ENCODE measurements at regions not wholly inside any gene's neighbourhood (a gene's known extent, or its start where the extent isn't known, plus 50 kb on each side); places are given as distances from the start of the nearest gene placed in this dataset.

- no peak for TF ChIP-seq CTCF (IDR thresholded peaks at IDR 0.05; ENCODE audit: poor library complexity)
- TF ChIP-seq EZH2 (IDR thresholded peaks at IDR 0.05; ENCODE audit: borderline replicate concordance): no peak
These were observed 71.5 kb upstream of the TNR start for GRCh38 chr1:175814885-175815284.

Measured in hepatocyte (in vitro differentiated cells).